ENCODE measurements at regions not wholly inside any gene's neighbourhood (a gene's known extent, or its start where the extent isn't known, plus 50 kb on each side); places are given as distances from the start of the nearest gene placed in this dataset.

DNA sequence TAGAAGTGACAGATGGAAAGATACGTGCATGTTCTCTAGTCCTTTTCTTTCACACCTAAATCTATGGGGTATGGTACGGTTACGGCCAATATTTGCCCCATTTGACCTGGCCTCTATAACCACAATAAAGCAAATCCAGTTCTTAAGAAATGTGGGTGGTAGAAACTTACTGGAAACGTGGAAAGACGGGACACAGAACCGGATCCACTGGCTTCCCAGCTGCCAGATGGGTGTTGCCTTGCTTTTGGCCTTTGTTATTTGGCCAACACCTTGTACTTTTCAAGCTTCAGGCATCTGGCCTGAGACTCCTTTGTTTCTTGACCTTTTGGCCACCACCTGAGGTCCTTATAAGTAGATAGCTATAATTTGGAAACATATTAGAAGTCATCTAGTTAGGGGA, 635.9 kb downstream of the SLC4A3 start (continued):
- TF ChIP-seq MBNL3 (CRISPR knock-in tag; conservative IDR thresholded peaks at IDR 0.05) = no peak
- TF ChIP-seq HIVEP1 (CRISPR knock-in tag; IDR thresholded peaks at IDR 0.05) = no peak
- no peak for TF ChIP-seq ZNF335 (CRISPR knock-in tag; IDR thresholded peaks at IDR 0.05)
- TF ChIP-seq MIXL1 (CRISPR knock-in tag; IDR thresholded peaks at IDR 0.05) = no peak
- TF ChIP-seq ZNF441 (CRISPR knock-in tag; IDR thresholded peaks at IDR 0.05; ENCODE audit: borderline replicate concordance) = no peak

DNA sequence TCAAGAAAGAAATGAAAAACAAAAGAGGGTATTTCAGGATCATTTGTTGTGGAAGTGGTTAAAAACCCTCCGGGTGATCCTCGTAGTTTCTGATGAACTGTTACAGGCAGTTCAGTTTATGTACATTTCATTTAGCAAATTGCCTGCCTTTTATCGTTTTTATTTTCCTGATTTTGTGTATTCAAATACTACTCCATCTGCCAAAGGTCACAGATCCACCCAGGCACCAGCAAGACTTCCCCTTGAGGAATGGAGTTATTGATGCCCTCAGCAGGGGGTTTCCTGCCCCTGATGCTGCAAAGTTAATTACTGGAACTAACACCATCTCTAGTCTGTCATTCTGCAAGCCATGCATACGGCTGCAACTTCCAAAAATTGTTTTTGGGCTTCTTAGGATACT, 641.9 kb downstream of the SLC4A3 start:
- ChIA-PET POLR2A (no interaction called here), CTCF (ENCODE audit: low intra/inter-chr PET ratio, low total read pairs) (no interaction called here)
- H3K9ac ChIP-seq (ENCODE audit: insufficient read depth, low read depth, low read length) = no peak overlapping the region
- intact Hi-C loops (cut with micrococcal nuclease; ENCODE audit: unreplicated experiment) = no loop called here
- no peak overlapping the region for H3K4me3 ChIP-seq (replicated peaks in 1 of 3; ENCODE audit: insufficient read depth in 1 of 3, low read depth in 2 of 3, low read length in 3 of 3)
- H2AFZ ChIP-seq (ENCODE audit: low read length) = no peak overlapping the region
- H3K4me2 ChIP-seq (ENCODE audit: low read depth, low read length) = no peak overlapping the region
- no TSS peak for BruUV-seq (replicated peaks)
- no peaks in the 10 kb centered on the region for H3K4me1 ChIP-seq (ENCODE audit: insufficient read depth, low read length)
- in situ Hi-C loops (cut with HindIII; ENCODE audit: extremely low pct_ligation_motif_present, low pct_unique_long_range_greater_than_20kb) = no loop called here
- DNase-seq (ENCODE audit: low spot score) (no peak), FAIRE-seq (no peak), ATAC-seq (no peak)
- no peaks in the 10 kb centered on the region for H3K9me3 ChIP-seq (ENCODE audit: low read length)
- 8% methylated on average over 4 of the region's 4 CpGs for WGBS (ENCODE audit: low lambda C conversion rate)
- no peak overlapping the region for H3K27ac ChIP-seq (ENCODE audit: extremely low read length, insufficient read depth, low read length)
- H3K79me2 ChIP-seq (ENCODE audit: insufficient read depth, low read length) = no peaks in the 10 kb centered on the region
- no peaks in the 10 kb centered on the region for H3K36me3 ChIP-seq (replicated peaks in 1 of 2; ENCODE audit: control insufficient read depth in 1 of 2, insufficient read depth in 2 of 2, low read length in 2 of 2)
- H3K27me3 ChIP-seq (ENCODE audit: control insufficient read depth in 1 of 2, insufficient read depth in 2 of 2, low read length in 2 of 2) = no peaks in the 10 kb centered on the region
- H4K20me1 ChIP-seq (ENCODE audit: insufficient read depth, low read length) = no peaks in the 10 kb centered on the region
- TF ChIP-seq, protein P1, sequence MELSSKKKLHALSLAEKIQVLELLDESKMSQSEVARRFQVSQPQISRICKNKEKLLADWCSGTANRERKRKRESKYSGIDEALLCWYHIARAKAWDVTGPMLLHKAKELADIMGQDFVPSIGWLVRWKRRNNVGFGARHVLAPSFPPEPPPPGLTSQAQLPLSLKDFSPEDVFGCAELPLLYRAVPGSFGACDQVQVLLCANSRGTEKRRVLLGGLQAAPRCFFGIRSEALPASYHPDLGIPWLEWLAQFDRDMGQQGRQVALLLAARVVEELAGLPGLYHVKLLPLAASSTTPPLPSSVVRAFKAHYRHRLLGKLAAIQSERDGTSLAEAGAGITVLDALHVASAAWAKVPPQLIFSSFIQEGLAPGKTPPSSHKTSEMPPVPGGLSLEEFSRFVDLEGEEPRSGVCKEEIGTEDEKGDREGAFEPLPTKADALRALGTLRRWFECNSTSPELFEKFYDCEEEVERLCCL (CRISPR knock-in tag; IDR thresholded peaks at IDR 0.05; ENCODE audit: borderline replicate concordance) = no peak
- no peak for TF ChIP-seq SRSF4 (IDR thresholded peaks at IDR 0.05; ENCODE audit: low read depth, low read length, poor library complexity, severe bottlenecking)
- no peak for TF ChIP-seq JUNB (CRISPR knock-in tag; IDR thresholded peaks at IDR 0.05; ENCODE audit: borderline replicate concordance)
- no peak for TF ChIP-seq ZNF234 (CRISPR knock-in tag; conservative IDR thresholded peaks at IDR 0.05)
- TF ChIP-seq, protein P2, sequence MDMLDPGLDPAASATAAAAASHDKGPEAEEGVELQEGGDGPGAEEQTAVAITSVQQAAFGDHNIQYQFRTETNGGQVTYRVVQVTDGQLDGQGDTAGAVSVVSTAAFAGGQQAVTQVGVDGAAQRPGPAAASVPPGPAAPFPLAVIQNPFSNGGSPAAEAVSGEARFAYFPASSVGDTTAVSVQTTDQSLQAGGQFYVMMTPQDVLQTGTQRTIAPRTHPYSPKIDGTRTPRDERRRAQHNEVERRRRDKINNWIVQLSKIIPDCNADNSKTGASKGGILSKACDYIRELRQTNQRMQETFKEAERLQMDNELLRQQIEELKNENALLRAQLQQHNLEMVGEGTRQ (IDR thresholded peaks at IDR 0.05; ENCODE audit: low read depth, low read length) = no peak
- TF ChIP-seq, protein P2 (CRISPR knock-in tag; IDR thresholded peaks at IDR 0.05; ENCODE audit: borderline replicate concordance) = no peak
- TF ChIP-seq ZNF607 (CRISPR knock-in tag; IDR thresholded peaks at IDR 0.05; ENCODE audit: borderline replicate concordance) = no peak
- no peak for TF ChIP-seq JDP2 (CRISPR knock-in tag; IDR thresholded peaks at IDR 0.05; ENCODE audit: borderline replicate concordance)
- TF ChIP-seq AKAP8 (CRISPR knock-in tag; IDR thresholded peaks at IDR 0.05) = no peak
- TF ChIP-seq ZNF546 (CRISPR knock-in tag; conservative IDR thresholded peaks at IDR 0.05) = no peak
- no peak for TF ChIP-seq SMAD3 (CRISPR knock-in tag; IDR thresholded peaks at IDR 0.05)
